ENCODE measurements at regions not wholly inside any gene's neighbourhood (a gene's known extent, or its start where the extent isn't known, plus 50 kb on each side); places are given as distances from the start of the nearest gene placed in this dataset.

GRCh38 chr10:29731760-29732159 lies 97.0 kb upstream of the SVIL start:
- FAIRE-seq (no peak), DNase-seq (ENCODE audit: low read depth, low spot score) (no peak)
- ChIA-PET POLR2A (no interaction called here), CTCF (interaction anchor here (1.0 kb wide), 1 partner anchor 140 kb away, joined by 3 read pairs; no protein-coding TSS in a partner anchor)
- no peak overlapping the region for H3K9ac ChIP-seq (replicated peaks; ENCODE audit: extremely low read depth, insufficient read depth, low read length)
- H3K79me2 ChIP-seq (ENCODE audit: control insufficient read depth, insufficient read depth, low read length) = peaks cover 66% of the 10 kb centered on the region
- no peaks in the 10 kb centered on the region for H3K36me3 ChIP-seq (ENCODE audit: control insufficient read depth in 2 of 2, extremely low read depth in 1 of 2, insufficient read depth in 2 of 2, low read length in 2 of 2)
- no peak overlapping the region for H2AFZ ChIP-seq (ENCODE audit: low read depth, low read length)
- dilution Hi-C loops (cut with MboI; ENCODE audit: extremely low pct_ligation_motif_present, low sequenced_read_pairs) (no loop called here), intact Hi-C loops (cut with micrococcal nuclease) (loop anchor here (10.0 kb wide), 1 partner anchor 177 kb away; no protein-coding TSS in a partner anchor)
- H3K9me1 ChIP-seq (replicated peaks; ENCODE audit: control insufficient read depth, extremely low read depth, insufficient read depth, low read length) = no peaks in the 10 kb centered on the region
- no peak overlapping the region for H3K4me3 ChIP-seq (replicated peaks in 1 of 3; ENCODE audit: insufficient read depth in 1 of 3, low read depth in 1 of 3, low read length in 3 of 3)
- no peak for TF ChIP-seq POLR2AphosphoS5 (IDR thresholded peaks at IDR 0.05; ENCODE audit: insufficient read depth, low read depth, low read length)
- TF ChIP-seq GATA2 (IDR thresholded peaks at IDR 0.05; ENCODE audit: insufficient read depth, insufficient read length, low read depth, low read length) = no peak
- no peak for TF ChIP-seq FOS (IDR thresholded peaks at IDR 0.05; ENCODE audit: borderline replicate concordance, insufficient read depth, low read length)
- TF ChIP-seq MYC (IDR thresholded peaks at IDR 0.05; ENCODE audit: low read depth, low read length) = no peak
- TF ChIP-seq EZH2 (IDR thresholded peaks at IDR 0.05; ENCODE audit: borderline replicate concordance, low read depth, low read length, severe bottlenecking) = no peak
- no peaks in the 10 kb centered on the region for H3K27me3 ChIP-seq (ENCODE audit: control insufficient read depth in 2 of 2, insufficient read depth in 2 of 2, low read length in 2 of 2)
- H3K4me2 ChIP-seq (ENCODE audit: insufficient read depth, low read length) = no peak overlapping the region
- no peak overlapping the region for H3K27ac ChIP-seq (ENCODE audit: insufficient read depth, low read depth, low read length)
- H3K4me1 ChIP-seq (ENCODE audit: control insufficient read depth, extremely low read depth, insufficient read depth, low read length) = peaks cover 13% of the 10 kb centered on the region
- no peaks in the 10 kb centered on the region for H4K20me1 ChIP-seq (replicated peaks; ENCODE audit: control insufficient read depth, extremely low read depth, insufficient read depth, low read length)
- no TSS peak for BruUV-seq (replicated peaks)
- no peaks in the 10 kb centered on the region for H3K9me3 ChIP-seq (replicated peaks; ENCODE audit: control insufficient read depth, insufficient read depth, low read length)

- CTCF ChIA-PET = no interaction called here
- Histone ChIP-seq H3K9me3 (replicated peaks; ENCODE audit: control insufficient read depth, insufficient read depth, low read length) (no peaks in the 10 kb centered on the region), H3K4me2 (ENCODE audit: insufficient read depth, low read length) (no peak overlapping the region), H3K27ac (ENCODE audit: insufficient read depth, low read depth, low read length) (no peak overlapping the region), H3K4me3 (replicated peaks in 1 of 3; ENCODE audit: insufficient read depth in 1 of 3, low read depth in 1 of 3, low read length in 3 of 3) (no peak overlapping the region), H3K9me1 (replicated peaks; ENCODE audit: control insufficient read depth, extremely low read depth, insufficient read depth, low read length) (no peaks in the 10 kb centered on the region), H2AFZ (ENCODE audit: low read depth, low read length) (no peak overlapping the region), H3K79me2 (ENCODE audit: control insufficient read depth, insufficient read depth, low read length) (peaks cover 72% of the 10 kb centered on the region), H3K9ac (replicated peaks; ENCODE audit: extremely low read depth, insufficient read depth, low read length) (no peak overlapping the region), H3K27me3 (ENCODE audit: control insufficient read depth in 2 of 2, insufficient read depth in 2 of 2, low read length in 2 of 2) (no peaks in the 10 kb centered on the region), H3K36me3 (ENCODE audit: control insufficient read depth in 2 of 2, extremely low read depth in 1 of 2, insufficient read depth in 2 of 2, low read length in 2 of 2) (no peaks in the 10 kb centered on the region), H4K20me1 (replicated peaks; ENCODE audit: control insufficient read depth, extremely low read depth, insufficient read depth, low read length) (no peaks in the 10 kb centered on the region), H3K4me1 (ENCODE audit: control insufficient read depth, extremely low read depth, insufficient read depth, low read length) (peaks cover 15% of the 10 kb centered on the region)
- dilution Hi-C loops (cut with MboI; ENCODE audit: extremely low pct_ligation_motif_present, low sequenced_read_pairs) (no loop called here), intact Hi-C loops (cut with micrococcal nuclease) (loop anchor here (10.0 kb wide), 1 partner anchor 176 kb away; no protein-coding TSS in a partner anchor)
- POLR2A ChIA-PET = interaction anchor here (0.6 kb wide), 1 partner anchor 301 kb away, joined by 4 read pairs; no protein-coding TSS in a partner anchor
- TF ChIP-seq JUN (IDR thresholded peaks at IDR 0.05; ENCODE audit: borderline replicate concordance, insufficient read depth, insufficient read length, low read depth) = no peak
- TF ChIP-seq FOS (IDR thresholded peaks at IDR 0.05; ENCODE audit: borderline replicate concordance, insufficient read depth, low read length) = no peak
- TF ChIP-seq EZH2 (IDR thresholded peaks at IDR 0.05; ENCODE audit: borderline replicate concordance, low read depth, low read length, severe bottlenecking) = no peak
- no peak for TF ChIP-seq MYC (IDR thresholded peaks at IDR 0.05; ENCODE audit: low read depth, low read length)
- no peak for TF ChIP-seq POLR2AphosphoS5 (IDR thresholded peaks at IDR 0.05; ENCODE audit: insufficient read depth, low read depth, low read length)
- no peak for TF ChIP-seq MAX (IDR thresholded peaks at IDR 0.05; ENCODE audit: insufficient read depth, insufficient read length)
- no peak for TF ChIP-seq GATA2 (IDR thresholded peaks at IDR 0.05; ENCODE audit: insufficient read depth, insufficient read length, low read depth, low read length)
- no peak for TF ChIP-seq POLR2A (IDR thresholded peaks at IDR 0.05; ENCODE audit: low read depth, low read length)
- TF ChIP-seq CTCF (IDR thresholded peaks at IDR 0.05; ENCODE audit: extremely low read depth in 1 of 2, insufficient read depth in 1 of 2, low read depth in 1 of 2, low read length in 2 of 2) = no peak
- no TSS peak for BruUV-seq (replicated peaks)
- DNase-seq (ENCODE audit: low read depth, low spot score) = no peak
- FAIRE-seq = no peak
Measured at GRCh38 chr10:29730969-29731368, 96.2 kb upstream of the SVIL start.

All from endothelial cell of umbilical vein (primary cell).